ENCODE measurements at regions not wholly inside any gene's neighbourhood (a gene's known extent, or its start where the extent isn't known, plus 50 kb on each side); places are given as distances from the start of the nearest gene placed in this dataset.

GRCh38 chr3:23739536-23739935 lies 66.2 kb upstream of the UBE2E1 start:
- no peak for TF ChIP-seq CTCF (IDR thresholded peaks at IDR 0.05; ENCODE audit: insufficient read depth, low read length, poor library complexity, severe bottlenecking)
- no peak for TF ChIP-seq EZH2phosphoT487 (conservative IDR thresholded peaks at IDR 0.05; ENCODE audit: low read length)
